ENCODE measurements at regions not wholly inside any gene's neighbourhood (a gene's known extent, or its start where the extent isn't known, plus 50 kb on each side); places are given as distances from the start of the nearest gene placed in this dataset.

- TF ChIP-seq, protein P1, sequence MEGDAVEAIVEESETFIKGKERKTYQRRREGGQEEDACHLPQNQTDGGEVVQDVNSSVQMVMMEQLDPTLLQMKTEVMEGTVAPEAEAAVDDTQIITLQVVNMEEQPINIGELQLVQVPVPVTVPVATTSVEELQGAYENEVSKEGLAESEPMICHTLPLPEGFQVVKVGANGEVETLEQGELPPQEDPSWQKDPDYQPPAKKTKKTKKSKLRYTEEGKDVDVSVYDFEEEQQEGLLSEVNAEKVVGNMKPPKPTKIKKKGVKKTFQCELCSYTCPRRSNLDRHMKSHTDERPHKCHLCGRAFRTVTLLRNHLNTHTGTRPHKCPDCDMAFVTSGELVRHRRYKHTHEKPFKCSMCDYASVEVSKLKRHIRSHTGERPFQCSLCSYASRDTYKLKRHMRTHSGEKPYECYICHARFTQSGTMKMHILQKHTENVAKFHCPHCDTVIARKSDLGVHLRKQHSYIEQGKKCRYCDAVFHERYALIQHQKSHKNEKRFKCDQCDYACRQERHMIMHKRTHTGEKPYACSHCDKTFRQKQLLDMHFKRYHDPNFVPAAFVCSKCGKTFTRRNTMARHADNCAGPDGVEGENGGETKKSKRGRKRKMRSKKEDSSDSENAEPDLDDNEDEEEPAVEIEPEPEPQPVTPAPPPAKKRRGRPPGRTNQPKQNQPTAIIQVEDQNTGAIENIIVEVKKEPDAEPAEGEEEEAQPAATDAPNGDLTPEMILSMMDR (IDR thresholded peaks at IDR 0.05 in 8 of 11, conservative IDR thresholded peaks at IDR 0.05 in 3 of 11): no peak
- TF ChIP-seq POLR2A (IDR thresholded peaks at IDR 0.05) (no peak), POLR2AphosphoS5 (IDR thresholded peaks at IDR 0.05) (no peak)
Measured at GRCh38 chr4:124046190-124046589, 649.6 kb downstream of the SPRY1 start.
